Activated CD4-positive, alpha-beta T cell treated with anti-CD3 and anti-CD28 coated beads for 36 hours (primary cell): ENCODE measurements at regions not wholly inside any gene's neighbourhood (a gene's known extent, or its start where the extent isn't known, plus 50 kb on each side); places are given as distances from the start of the nearest gene placed in this dataset.

Source experiments
- ATAC-seq: fragments of 200-7000 bp; cut with Tn5 transposase; one replicate; pipeline ENCODE4 v1.10.0; 2021; ENCODE audit warnings: mild to moderate bottlenecking, moderate library complexity
- CTCF ChIA-PET: fragments of 350-600 bp; sonication (Branson Sonifier 250); formaldehyde crosslinking; loops from one replicate; lab custom pipeline; 2021; ENCODE audit warnings: antibody characterized with exemption; lab: Charles Lee
- POLR2A ChIA-PET: fragments of 350-600 bp; sonication (Branson Sonifier 250); formaldehyde crosslinking; loops from one replicate; lab custom pipeline; 2021; ENCODE audit warnings: antibody characterized with exemption, inconsistent platforms; lab: Charles Lee
- DNase-seq: peaks from one replicate; pipeline ENCODE4 v3.0.0-alpha.2; 2020
- H3K27ac Mint-ChIP-seq: one replicate; pipeline ENCODE4 v1.8.0; 2021; ENCODE audit warnings: mixed read lengths
- H3K27me3 Mint-ChIP-seq: one replicate; pipeline ENCODE4 v1.8.0; 2021; ENCODE audit warnings: mixed read lengths
- H3K36me3 Mint-ChIP-seq: one replicate; pipeline ENCODE4 v1.8.0; 2021; ENCODE audit warnings: low read depth, mixed read lengths
- H3K4me1 Mint-ChIP-seq: one replicate; pipeline ENCODE4 v1.8.0; 2021; ENCODE audit warnings: mixed read lengths
- H3K4me3 Mint-ChIP-seq: one replicate; pipeline ENCODE4 v1.8.0; 2021; ENCODE audit warnings: mild to moderate bottlenecking, moderate library complexity, mixed read lengths
- H3K9me3 Mint-ChIP-seq: one replicate; pipeline ENCODE4 v1.8.0; 2021; ENCODE audit warnings: low read depth, mixed read lengths
- intact Hi-C, 2 experiments: fragments of 100-400 bp; cut with DNase I in 1 of 2; cut with micrococcal nuclease in 1 of 2; formaldehyde crosslinking; loops; one replicate each; pipeline versions ENCODE4 v1.14.2 to v1.15.1; 2022 to 2024; cut with DNase I, micrococcal nuclease

GRCh38 chr4:137390707-137391106 is 141.6 kb downstream of the PCDH18 start:
- DNase-seq (no peak), ATAC-seq (no peak)
- Mint-ChIP-seq H3K9me3 (no peaks in the 10 kb centered on the region), H3K36me3 (no peaks in the 10 kb centered on the region), H3K27ac (no peak overlapping the region), H3K27me3 (no peaks in the 10 kb centered on the region), H3K4me1 (no peaks in the 10 kb centered on the region), H3K4me3 (no peak overlapping the region)
- ChIA-PET CTCF (no interaction called here), POLR2A (no interaction called here)
- intact Hi-C loops: no loop called here

- DNase-seq: no peak
- intact Hi-C loops: no loop called here
- Mint-ChIP-seq H3K4me1 (no peaks in the 10 kb centered on the region), H3K27me3 (no peaks in the 10 kb centered on the region), H3K4me3 (no peak overlapping the region), H3K36me3 (no peaks in the 10 kb centered on the region), H3K9me3 (no peaks in the 10 kb centered on the region), H3K27ac (no peak overlapping the region)
- no peak for ATAC-seq
- ChIA-PET CTCF (no interaction called here), POLR2A (no interaction called here)
Measured at GRCh38 chr4:137389911-137390520, 142.3 kb downstream of the PCDH18 start.

GRCh38 chr4:137387924-137388323 is 144.4 kb downstream of the PCDH18 start:
- DNase-seq (no peak), ATAC-seq (no peak)
- Mint-ChIP-seq H3K27ac (no peak overlapping the region), H3K9me3 (no peaks in the 10 kb centered on the region), H3K27me3 (no peaks in the 10 kb centered on the region), H3K4me1 (no peaks in the 10 kb centered on the region), H3K4me3 (no peak overlapping the region), H3K36me3 (no peaks in the 10 kb centered on the region)
- POLR2A ChIA-PET: no interaction called here
- CTCF ChIA-PET: no interaction called here
- intact Hi-C loops: no loop called here

- intact Hi-C loops: no loop called here
- ATAC-seq (no peak), DNase-seq (no peak)
- Mint-ChIP-seq H3K4me1 (no peaks in the 10 kb centered on the region), H3K36me3 (no peaks in the 10 kb centered on the region), H3K27me3 (no peaks in the 10 kb centered on the region), H3K27ac (no peak overlapping the region), H3K9me3 (no peaks in the 10 kb centered on the region), H3K4me3 (no peak overlapping the region)
- CTCF ChIA-PET: no interaction called here
- POLR2A ChIA-PET: no interaction called here
Measured at GRCh38 chr4:137384476-137384875, 147.8 kb downstream of the PCDH18 start.

GRCh38 chr4:137378821-137379220 is 153.5 kb downstream of the PCDH18 start:
- intact Hi-C loops: no loop called here
- H3K9me3 Mint-ChIP-seq: peaks cover 4% of the 10 kb centered on the region
- no peak overlapping the region for H3K4me3 Mint-ChIP-seq
- ChIA-PET CTCF (no interaction called here), POLR2A (no interaction called here)
- DNase-seq: no peak
- H3K4me1 Mint-ChIP-seq: no peaks in the 10 kb centered on the region
- H3K27ac Mint-ChIP-seq: no peak overlapping the region
- ATAC-seq: no peak
- H3K27me3 Mint-ChIP-seq: no peaks in the 10 kb centered on the region
- H3K36me3 Mint-ChIP-seq: no peaks in the 10 kb centered on the region

GRCh38 chr4:137378393-137378792 is 153.9 kb downstream of the PCDH18 start:
- intact Hi-C loops: no loop called here
- POLR2A ChIA-PET: no interaction called here
- ATAC-seq (no peak), DNase-seq (no peak)
- H3K27me3 Mint-ChIP-seq: no peaks in the 10 kb centered on the region
- H3K4me1 Mint-ChIP-seq: no peaks in the 10 kb centered on the region
- CTCF ChIA-PET: no interaction called here
- peaks cover 4% of the 10 kb centered on the region for H3K9me3 Mint-ChIP-seq
- H3K27ac Mint-ChIP-seq: no peak overlapping the region
- H3K36me3 Mint-ChIP-seq: no peaks in the 10 kb centered on the region
- H3K4me3 Mint-ChIP-seq: no peak overlapping the region

GRCh38 chr4:137376312-137376711 is 156.0 kb downstream of the PCDH18 start:
- no peak overlapping the region for H3K4me3 Mint-ChIP-seq
- ChIA-PET CTCF (no interaction called here), POLR2A (no interaction called here)
- H3K27me3 Mint-ChIP-seq: no peaks in the 10 kb centered on the region
- ATAC-seq (no peak), DNase-seq (no peak)
- no peaks in the 10 kb centered on the region for H3K36me3 Mint-ChIP-seq
- no peaks in the 10 kb centered on the region for H3K4me1 Mint-ChIP-seq
- H3K27ac Mint-ChIP-seq: no peak overlapping the region
- intact Hi-C loops: no loop called here
- H3K9me3 Mint-ChIP-seq: peaks cover 4% of the 10 kb centered on the region

- H3K36me3 Mint-ChIP-seq: no peaks in the 10 kb centered on the region
- POLR2A ChIA-PET: no interaction called here
- CTCF ChIA-PET: no interaction called here
Measured at GRCh38 chr4:137375111-137375850, 157.0 kb downstream of the PCDH18 start.

GRCh38 chr4:137370679-137371078 is 161.6 kb downstream of the PCDH18 start:
- Mint-ChIP-seq H3K27me3 (no peaks in the 10 kb centered on the region), H3K4me1 (no peaks in the 10 kb centered on the region), H3K9me3 (no peaks in the 10 kb centered on the region), H3K4me3 (no peak overlapping the region), H3K36me3 (no peaks in the 10 kb centered on the region), H3K27ac (no peak overlapping the region)
- intact Hi-C loops: no loop called here
- CTCF ChIA-PET: no interaction called here
- DNase-seq: no peak
- no peak for ATAC-seq
- POLR2A ChIA-PET: no interaction called here

More at GRCh38 chr4:137375111-137375850, 157.0 kb downstream of the PCDH18 start:
- intact Hi-C loops: no loop called here
- no peak for DNase-seq
- no peak overlapping the region for H3K27ac Mint-ChIP-seq
- peaks cover 4% of the 10 kb centered on the region for H3K9me3 Mint-ChIP-seq
- H3K4me1 Mint-ChIP-seq: no peaks in the 10 kb centered on the region
- no peak overlapping the region for H3K4me3 Mint-ChIP-seq
- no peak for ATAC-seq
- no peaks in the 10 kb centered on the region for H3K27me3 Mint-ChIP-seq

- Mint-ChIP-seq H3K4me1 (no peaks in the 10 kb centered on the region), H3K27me3 (no peaks in the 10 kb centered on the region), H3K9me3 (no peaks in the 10 kb centered on the region), H3K36me3 (no peaks in the 10 kb centered on the region), H3K4me3 (no peak overlapping the region), H3K27ac (no peak overlapping the region)
- DNase-seq (no peak), ATAC-seq (no peak)
- ChIA-PET POLR2A (no interaction called here), CTCF (no interaction called here)
- intact Hi-C loops: no loop called here
Measured at GRCh38 chr4:137370206-137370633, 162.1 kb downstream of the PCDH18 start.

- Mint-ChIP-seq H3K36me3 (no peaks in the 10 kb centered on the region), H3K4me1 (no peaks in the 10 kb centered on the region), H3K9me3 (no peaks in the 10 kb centered on the region), H3K27ac (no peak overlapping the region), H3K4me3 (no peak overlapping the region), H3K27me3 (no peaks in the 10 kb centered on the region)
- ChIA-PET CTCF (no interaction called here), POLR2A (no interaction called here)
- ATAC-seq (no peak), DNase-seq (no peak)
- intact Hi-C loops: no loop called here
Measured at GRCh38 chr4:137367620-137368019, 164.7 kb downstream of the PCDH18 start.

GRCh38 chr4:137363496-137363895 is 168.8 kb downstream of the PCDH18 start:
- ChIA-PET POLR2A (no interaction called here), CTCF (no interaction called here)
- no peak for ATAC-seq

More at GRCh38 chr4:137363496-137363895, 168.8 kb downstream of the PCDH18 start:
- DNase-seq: no peak
- Mint-ChIP-seq H3K4me1 (no peaks in the 10 kb centered on the region), H3K27me3 (no peaks in the 10 kb centered on the region), H3K9me3 (no peaks in the 10 kb centered on the region), H3K27ac (no peak overlapping the region), H3K36me3 (no peaks in the 10 kb centered on the region), H3K4me3 (no peak overlapping the region)
- intact Hi-C loops: no loop called here
